HuH-7.5 (cell line): ENCODE measurements at regions not wholly inside any gene's neighbourhood (a gene's known extent, or its start where the extent isn't known, plus 50 kb on each side); places are given as distances from the start of the nearest gene placed in this dataset.

Experiments used
- DNase-seq: peaks from one replicate; pipeline ENCODE4 v3.0.0; 2011; ENCODE audit warnings: low spot score

DNA sequence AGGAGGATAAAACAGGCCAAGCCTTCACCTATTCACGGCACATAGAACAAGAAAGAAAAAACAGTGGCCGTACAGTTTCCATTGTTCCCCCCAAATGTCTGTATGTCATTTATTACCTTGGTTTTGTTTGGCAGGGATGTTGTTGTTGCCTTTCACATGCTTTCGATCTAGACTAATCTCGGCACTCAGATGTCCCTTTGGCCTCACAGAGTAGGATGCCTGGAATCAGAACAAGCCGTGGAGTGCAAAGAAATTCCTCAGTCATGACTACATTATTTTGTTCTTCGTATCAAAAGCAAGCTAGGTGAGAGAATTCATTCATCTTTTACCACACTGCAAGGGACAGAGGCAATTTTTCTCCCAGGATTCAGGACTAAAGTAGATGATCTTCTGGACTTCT is 106.9 kb downstream of the SMIM20 start:
- DNase-seq: no peak

DNA sequence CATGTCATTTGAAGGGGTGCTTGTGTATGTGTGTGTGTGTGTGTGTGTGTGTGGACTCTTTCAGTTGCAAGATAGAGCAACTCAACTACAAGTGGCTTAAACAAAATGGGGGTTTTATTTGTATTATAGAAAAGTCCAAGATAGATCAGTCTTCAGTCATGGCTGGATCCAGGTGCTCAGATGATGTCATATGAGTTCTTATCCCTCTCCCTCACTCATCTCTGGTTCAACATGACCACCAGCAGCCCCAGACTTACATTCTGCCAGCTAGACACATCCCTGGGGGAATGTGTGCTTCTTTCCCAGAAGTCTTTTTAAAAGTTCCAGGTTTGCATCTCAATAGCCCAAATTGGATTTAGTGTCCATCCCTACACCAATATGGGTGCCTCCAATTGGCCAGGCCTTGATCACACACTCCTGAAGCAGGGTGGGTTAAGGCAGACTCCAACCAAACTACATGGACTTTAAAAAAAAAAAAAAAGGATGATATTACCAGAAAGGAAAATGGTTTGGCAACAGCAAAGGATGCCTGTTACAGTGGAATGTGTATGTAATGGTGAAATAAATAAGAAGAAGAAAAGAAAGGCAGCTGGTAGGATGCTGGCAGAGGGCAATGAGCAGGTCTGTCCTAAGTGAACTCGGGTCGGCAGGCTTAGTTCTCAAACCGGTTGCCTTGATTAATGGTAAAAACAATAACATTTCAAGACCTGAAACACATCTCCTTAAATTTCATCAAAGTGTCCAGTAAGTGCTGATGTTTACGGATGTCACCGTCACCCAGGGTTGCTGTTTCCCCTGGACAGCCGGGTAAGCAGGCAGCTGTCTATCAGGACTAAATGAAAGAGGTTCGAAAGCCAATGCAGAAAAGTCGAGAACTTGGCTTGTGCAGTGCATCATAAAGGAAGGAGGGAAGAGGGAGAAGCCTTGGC is 107.7 kb downstream of the SMIM20 start:
- DNase-seq: no peak

DNA sequence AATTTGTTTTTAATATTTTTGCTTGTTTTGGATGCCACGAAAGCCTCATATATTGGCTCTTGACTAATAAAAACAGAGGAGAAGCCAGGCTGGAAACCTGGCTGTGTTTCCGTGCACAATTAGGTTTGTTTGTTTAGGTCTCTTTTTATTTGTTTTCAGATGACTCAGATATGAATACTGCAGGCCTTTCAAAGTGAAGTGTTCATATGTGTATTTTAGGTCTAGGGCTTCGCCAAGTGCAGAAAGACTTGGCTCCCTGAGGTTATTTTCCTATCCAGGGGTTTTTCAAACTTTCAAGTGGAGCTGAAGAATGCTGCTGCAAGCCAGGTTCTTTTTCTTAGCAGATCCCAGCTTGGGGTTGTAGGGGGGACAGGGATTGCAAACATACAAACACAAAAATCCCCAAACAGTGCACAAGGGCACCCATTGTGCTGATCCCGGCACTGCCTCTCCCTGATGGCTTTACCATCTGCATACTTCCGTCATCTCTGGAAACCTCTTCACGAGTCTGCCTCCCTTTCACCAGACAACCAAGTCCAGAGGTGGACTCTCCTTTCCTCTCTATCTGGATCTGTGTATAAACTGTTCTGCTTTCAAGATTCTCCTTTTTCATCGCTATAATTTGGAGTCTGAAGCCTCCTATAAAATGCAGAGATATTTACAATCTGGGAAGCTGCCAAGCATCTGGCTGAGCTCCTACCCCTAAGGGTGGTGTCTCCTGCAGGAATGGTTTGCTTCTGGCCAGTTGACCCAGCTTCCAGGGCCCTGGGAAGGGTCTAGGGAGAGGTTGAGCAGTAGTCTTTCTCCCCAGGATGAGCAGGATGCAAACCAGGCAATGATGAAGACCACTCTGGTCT is 108.6 kb downstream of the SMIM20 start:
- peak; percentile 72 for DNase-seq

DNA sequence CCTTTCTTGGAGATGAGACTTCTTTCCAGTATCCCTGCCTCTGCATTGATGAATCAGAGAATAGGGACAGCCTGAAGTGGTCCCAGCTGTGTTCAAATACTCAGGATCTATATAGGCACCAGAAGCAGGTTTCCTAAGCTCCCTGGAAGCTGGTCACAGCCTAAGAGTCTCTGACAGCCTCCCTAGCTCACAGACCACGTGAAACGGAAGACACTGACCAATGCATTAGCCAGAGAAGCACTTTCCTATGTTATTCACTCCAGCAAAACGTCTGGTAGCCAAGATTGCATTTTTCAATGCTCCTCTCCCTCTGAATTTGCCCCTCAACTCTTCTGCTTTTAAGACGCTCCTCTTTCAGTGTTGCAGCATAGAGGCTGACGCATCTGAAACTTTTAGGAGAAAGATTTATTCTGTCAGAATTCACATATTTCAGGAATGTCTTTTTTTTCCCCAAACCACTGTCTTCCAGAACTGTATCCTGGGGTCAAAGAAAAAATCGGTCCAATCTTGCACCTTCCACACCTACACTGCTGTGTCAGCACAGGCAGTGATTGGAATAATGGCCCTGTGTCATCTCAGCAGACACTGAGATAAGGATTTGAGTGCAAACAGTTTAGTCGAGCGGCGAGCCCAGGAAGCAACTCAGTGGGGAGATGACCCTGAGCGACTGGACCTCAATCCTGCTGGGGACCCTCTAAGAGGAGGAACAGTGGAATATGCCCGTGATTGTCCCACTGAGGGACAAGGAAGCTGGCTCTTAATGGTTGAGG is 109.4 kb downstream of the SMIM20 start:
- no peak for DNase-seq

DNA sequence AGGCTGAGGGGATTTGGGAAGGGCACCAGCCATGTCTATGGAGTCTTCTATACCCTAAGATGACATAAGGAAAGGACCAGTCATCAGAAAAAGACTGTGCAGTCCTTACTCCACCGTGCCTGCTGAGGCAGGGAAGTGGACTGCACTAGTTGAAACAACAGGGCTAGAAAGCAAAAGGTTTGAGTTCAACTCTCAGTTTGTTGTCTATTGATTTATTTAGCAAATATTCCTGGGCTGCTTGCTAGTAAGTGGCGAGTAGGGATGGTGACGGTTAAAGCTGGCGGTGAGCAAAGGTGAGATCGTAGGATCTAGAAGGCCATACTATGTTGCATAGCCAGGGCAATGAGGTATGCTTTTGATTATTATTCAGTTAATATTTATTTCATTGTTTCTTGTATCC is 110.1 kb downstream of the SMIM20 start:
- DNase-seq: peak; percentile 59

DNA sequence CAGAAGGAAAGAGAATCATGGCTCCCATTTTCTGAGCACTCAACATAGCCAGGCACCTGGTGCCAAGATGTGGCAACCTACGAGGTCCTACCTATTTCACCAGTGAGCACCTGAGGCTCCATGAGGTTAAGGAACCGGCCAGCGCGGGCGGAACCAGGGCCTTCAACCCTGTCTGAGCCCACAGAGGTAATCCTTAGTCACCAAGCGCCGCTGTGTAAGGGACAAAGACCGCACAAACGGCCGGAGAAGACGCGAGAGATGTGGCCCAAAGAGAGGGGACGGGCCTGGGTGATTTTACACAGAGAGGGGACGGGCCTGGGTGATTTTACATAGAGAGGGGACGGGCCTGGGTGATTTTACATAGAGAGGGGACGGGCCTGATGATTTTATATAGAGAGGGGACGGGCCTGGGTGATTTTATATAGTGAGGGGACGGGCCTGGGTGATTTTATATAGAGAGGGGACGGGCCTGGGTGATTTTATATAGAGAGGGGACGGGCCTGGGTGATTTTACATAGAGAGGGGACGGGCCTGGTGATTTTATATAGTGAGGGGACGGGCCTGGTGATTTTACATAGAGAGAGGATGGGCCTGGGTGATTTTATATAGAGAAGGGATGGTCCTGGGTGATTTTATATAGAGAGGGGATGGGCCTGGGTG is 114.2 kb downstream of the SMIM20 start:
- no peak for DNase-seq

DNA sequence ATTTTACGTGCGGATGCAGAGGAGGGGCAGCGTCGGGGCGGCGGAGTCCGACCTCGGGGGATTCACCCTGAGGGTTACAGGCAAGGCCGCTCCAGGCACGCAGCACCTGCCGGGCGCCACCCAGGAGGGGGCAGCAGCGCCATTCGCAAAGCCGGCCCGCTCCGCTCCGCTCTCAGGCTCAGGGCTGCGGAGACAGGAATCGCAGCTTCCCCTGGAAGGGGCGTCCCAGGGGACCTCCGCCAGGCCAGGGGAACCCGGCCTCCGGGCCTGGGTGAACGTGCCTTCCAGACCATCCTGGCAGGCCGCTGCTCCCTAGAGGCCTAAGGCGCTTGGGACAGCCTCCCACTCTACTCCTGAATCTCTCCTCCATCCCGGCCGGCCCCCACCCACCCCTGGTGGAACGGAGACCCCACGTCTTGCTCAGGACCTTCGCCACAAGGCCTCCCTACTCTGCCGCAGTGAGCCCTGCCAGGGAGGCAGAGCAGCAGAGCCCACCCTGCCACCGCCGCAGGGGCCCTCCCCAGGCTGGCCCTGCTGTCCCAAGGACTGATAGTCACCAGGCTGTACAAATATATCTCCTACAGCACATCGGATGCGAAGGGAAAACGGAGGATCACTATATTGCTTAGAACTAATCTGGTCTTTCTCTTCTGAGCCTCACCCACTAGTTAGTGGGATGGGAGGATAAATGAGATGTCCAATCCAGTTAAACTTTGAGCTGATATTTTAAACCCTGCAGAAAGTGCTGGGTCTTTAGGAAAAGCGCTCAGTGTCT is 115.0 kb downstream of the SMIM20 start:
- DNase-seq: peak; percentile 68

DNA sequence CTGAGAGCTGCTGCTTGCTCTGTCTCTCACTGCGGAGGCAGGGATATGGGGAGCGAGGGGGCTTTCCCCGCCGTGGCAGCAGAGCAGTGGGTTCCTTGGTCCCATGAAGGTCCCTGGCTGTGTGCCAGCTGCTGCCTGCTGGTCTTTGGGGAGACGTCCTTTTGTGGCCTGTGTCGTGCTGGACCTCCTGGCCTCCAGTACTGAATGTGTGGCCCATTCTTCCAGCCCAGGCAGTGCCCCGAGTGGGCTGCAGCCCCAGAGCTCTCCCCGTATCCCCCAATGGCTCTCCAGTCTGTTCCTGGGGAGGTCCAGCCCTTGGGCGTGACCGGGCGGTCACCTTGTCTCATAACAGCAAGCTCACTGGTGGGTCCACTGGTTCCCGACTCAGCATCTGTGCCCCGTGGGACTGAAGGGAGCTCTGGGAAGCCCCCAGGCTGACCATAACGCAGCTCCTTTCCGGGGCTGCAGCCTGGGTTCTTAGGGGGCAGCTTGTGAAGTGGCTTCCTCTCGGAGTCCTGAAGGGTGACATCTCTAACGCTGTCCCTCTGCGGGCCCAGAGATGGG is 115.6 kb downstream of the SMIM20 start:
- no peak for DNase-seq

DNA sequence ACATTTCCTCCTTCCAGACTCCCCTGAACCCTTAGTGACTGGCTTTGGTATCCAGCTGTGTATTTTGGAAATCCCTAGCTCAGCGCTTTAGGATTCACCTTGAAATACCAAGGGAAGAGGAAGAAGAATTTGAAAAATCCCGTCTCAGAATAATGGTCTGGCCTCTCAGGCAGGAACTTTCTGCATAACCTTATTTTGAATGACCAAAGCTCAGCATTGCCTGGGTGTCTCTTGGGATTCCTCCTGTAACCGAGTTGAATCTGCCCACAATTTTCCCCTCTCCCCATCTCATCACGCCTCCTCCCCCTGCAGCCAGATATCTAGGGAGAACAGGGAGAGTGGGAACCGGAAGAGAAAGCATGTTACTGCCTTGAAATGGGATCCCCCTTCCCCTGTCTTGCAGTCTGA is 116.2 kb downstream of the SMIM20 start:
- DNase-seq: no peak

DNA sequence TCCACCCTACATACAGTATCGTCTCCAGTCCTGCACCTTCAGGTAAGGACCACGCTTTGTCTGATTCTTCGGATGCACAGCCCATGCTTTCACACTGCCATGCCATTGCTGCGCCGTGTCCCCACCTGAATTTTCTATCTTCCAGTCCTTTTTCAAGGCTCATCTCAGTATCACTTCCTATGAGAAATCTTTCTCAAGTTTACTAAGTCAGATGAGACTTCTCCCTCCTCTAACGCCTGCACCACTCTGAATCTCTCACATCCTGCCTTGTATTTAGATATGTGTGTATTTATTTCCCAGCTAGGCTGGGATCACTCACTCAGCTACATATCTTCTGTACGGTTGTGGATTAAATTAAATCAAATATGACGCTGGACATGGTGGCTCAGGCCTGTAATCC is 116.8 kb downstream of the SMIM20 start:
- DNase-seq: no peak

DNA sequence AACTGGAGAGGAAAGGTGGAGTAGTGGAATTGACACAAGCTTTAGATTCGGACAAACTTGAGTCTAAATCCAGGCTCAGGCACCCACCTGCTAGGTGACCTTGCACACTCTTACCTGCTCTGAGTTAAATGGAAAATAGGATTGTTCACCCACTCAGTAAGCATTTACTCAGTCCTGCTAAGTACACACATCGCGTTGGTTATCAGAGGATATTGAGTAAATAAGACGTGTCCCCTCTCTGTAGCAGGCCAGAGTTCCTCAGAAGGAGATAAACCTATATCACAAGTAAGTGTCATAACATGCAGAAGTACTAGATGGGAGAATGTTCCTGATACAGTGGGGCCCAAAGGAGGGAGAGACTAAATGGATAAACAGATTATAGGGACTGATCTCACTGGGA is 117.7 kb downstream of the SMIM20 start:
- DNase-seq: no peak

DNA sequence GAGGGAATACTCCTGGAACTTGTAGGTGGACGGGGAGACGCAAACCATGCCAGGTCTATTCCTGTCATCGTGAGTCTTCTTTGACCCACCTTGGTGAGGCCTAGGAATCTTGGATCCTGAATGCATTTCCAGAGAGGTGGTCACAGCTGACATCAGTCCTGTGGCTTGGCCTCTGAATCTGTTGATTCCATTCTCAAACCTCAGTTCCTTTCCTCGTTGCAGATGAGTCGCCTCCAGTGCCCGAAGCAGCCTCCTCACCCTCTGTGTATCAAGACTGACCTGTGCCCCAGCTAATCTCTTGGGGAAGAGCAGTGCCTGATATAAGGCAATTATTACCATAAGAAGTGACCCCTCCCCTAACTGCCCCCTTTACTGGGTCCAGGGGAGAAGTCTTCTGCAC is 118.1 kb downstream of the SMIM20 start:
- DNase-seq: no peak

DNA sequence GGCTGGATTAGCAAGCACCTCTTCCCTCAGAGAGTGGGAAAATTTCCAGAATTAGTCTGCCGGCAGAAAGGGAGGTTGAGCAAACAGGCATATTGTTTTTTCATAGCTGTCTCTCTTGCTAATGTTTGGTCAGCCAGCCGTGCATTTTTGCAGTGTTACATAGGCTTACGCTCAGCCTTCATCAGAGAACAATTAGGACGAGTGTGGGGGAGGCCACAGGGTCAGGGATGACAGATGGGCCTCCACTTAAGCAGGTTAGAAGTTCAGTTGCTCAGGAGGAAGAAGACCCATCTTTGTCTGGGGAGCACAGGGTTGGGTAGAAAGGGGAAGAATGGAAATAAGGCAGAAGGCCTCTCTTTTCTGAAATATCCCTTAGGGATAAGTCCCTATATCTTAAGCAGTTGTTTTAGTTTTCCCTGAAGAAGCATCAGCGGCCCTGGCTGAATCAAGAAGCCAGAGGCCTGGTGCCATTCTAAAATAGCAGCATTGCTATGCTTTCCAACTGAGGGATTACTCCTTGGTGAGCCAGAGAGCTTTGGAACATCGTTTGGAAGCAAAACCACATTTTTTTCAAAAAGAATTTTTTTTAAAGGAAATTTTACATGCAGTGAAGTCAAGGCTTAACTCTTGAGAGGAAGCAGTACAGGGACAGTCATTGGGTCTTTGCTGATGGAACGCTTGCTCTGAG is 118.8 kb downstream of the SMIM20 start:
- DNase-seq: no peak

DNA sequence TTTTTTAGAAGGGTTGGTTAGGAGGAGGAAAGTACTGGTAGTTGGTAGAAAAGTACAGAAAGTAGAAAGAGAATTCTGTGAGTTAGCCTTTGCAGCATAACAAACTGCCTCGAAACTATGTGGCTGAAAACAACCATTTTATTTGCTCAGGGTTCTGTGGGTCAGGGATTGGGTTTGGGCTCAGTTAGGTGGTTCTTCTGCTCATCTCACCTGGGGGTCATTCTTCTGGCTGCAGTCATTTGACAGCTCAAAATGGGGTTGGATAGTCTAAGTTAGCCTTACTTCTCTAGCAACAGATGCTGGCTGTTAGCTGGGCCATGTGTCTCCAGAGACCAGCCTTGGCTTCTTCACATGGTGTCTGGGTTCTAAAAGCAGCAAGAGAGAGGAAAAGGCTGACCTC is 119.4 kb downstream of the SMIM20 start:
- DNase-seq: no peak

DNA sequence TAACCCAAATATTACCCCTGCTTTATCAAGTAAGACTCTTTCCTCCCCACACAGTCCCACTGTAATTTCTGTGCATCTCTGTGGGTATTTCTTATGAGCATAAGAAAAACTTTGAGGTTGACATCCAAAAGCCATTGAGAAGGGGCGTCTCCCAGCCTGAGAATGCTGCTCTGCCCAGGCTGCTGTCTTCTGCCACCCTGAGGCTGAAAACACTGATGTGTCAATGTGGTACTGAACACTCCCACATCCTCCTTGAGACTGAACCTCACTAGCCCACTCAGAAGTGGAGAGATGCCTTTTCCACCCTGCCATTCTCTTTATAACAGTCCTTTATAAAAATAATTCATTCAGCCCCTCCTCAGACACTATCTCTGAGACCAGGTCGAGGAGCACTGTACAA is 120.8 kb downstream of the SMIM20 start:
- DNase-seq: no peak

DNA sequence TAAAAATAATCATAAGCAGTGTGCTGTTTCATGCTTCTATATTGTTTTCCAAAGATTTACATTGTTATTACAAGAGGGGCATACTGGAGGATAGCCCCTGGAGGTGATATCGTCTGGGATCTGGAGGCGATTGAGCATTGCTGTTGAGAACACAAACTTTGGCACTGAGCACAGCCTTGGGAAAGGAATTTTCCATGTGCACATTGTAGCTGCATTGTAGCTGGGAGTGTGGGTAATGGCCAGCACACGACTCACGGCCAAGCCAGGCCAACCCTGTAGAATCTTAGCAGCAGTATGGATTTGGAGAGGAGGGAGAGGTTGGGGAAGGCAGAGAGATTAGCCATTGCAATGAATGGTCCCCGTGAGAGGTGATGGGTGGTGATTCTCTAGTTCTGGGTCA is 121.9 kb downstream of the SMIM20 start:
- no peak for DNase-seq

DNA sequence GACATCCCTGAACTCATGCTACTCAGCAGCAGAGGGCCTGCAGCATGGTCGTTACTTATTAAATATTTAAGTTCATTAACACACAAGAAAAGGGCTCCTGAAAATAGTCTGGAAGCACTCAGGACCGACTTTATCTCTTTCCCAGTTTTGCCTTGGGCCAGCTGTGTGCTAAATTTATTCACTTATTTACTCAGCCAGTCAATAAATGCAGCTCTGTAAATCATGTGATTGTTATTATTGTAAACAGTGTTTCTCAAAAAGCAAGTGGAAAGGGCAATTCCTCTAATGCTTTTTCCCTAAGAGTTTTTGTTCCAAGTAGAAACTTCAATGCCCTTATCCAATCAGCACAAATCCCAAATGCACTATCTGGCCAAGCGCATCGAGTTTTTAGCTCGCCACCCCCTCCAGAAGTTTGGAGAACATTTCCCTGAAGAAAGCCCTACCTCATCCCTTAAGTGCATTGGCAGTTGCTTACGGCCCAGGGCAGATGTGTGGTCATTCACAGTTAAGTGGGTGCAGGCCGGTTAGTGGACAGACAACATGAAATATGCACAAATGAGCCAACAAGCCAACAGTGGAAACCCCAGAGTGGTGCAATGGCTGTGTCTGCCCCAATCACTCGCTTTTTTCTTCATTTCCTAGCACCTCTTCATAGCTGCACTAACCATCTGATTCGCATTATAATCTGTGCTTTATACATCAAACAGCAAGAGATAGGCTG is 125.8 kb downstream of the SMIM20 start:
- DNase-seq: no peak

DNA sequence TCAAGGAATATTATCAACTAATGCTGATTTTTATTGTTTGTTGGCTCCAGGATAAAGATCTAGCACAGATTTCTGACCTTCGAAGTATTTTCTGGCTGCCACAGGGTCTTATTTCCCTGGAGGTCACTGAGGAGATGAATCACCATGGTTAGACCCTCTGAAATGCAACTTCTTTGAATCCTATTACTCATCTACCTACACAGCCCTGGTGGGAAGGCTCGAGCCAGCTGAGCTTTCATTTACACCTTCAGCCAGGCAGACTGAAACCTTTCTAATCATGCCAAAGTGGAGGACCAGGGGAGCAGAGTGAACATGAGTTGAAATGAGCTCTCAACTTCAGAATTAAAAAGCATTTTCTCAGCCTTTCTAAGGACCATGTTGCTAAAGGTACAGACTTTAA is 130.5 kb downstream of the SMIM20 start:
- no peak for DNase-seq

DNA sequence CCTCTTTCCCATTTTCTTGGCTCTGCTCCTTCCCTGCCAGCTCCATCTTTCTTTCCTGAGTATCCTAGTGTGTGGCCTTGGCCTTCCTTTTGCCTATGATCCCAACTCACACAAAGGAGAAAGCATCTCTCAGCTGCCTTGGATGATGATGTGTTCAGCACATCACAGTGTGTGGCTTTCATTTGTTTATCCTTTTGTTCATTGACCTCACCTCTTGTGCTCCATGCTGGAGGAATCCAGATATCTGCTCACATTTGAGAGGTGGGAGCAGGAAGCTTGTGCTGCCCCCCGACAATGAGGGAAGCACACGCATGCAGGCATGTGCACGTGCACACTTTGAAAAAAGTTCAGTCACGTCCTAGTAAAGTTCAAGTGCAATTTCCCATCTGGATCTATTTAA is 131.0 kb downstream of the SMIM20 start:
- no peak for DNase-seq
